Gastroesophageal sphincter (tissue), 4 donors: ENCODE measurements at regions not wholly inside any gene's neighbourhood (a gene's known extent, or its start where the extent isn't known, plus 50 kb on each side); places are given as distances from the start of the nearest gene placed in this dataset.
A peak's percentile ranks its signal among the peaks of the same experiment; 100 is the strongest.

Experiments used
- ATAC-seq: fragments of 150-250 bp; one replicate; pipeline ENCODE4 v1.9.1; 2016; ENCODE audit warnings: mild to moderate bottlenecking, moderate library complexity
- H3K27ac ChIP-seq, 4 donors: fragments of 200-600 bp; sonication (generic) in 3 of 4; 1 replicate in 3 of 4; 2 replicates in 1 of 4; pipeline ENCODE4 v1.5.1; 2016 to 2019
- H3K27me3 ChIP-seq: fragments of 200-600 bp; sonication (generic); one replicate; pipeline ENCODE4 v1.5.1; 2019
- H3K36me3 ChIP-seq, 2 donors: fragments of 200-600 bp; sonication (generic); one replicate each; pipeline ENCODE4 v1.5.1; 2019; ENCODE audit warnings: control low read depth in 1 of 2
- H3K4me1 ChIP-seq, 3 donors: fragments of 200-600 bp; sonication (generic); 1 replicate in 2 of 3; 2 replicates in 1 of 3; pipeline ENCODE4 v1.5.1; 2016 to 2019; ENCODE audit warnings: control low read depth in 2 of 3
- H3K4me3 ChIP-seq, 2 donors: fragments of 200-600 bp; sonication (generic); one replicate each; pipeline ENCODE4 v1.5.1; 2019; ENCODE audit warnings: mild to moderate bottlenecking in 1 of 2, moderate library complexity in 1 of 2
- H3K9me3 ChIP-seq, 3 donors: fragments of 200-600 bp; sonication (generic); one replicate each; pipeline ENCODE4 v1.5.1; 2017 to 2019; ENCODE audit warnings: control low read depth in 2 of 3
- CTCF ChIP-seq, 4 experiments: fragments of 200-600 bp in 2 of 4; fragments of 450-650 bp in 2 of 4; sonication (generic) in 1 of 4; IDR thresholded peaks; one replicate each; pipeline ENCODE4 v1.5.1; 2017 to 2019; ENCODE audit warnings: antibody characterized with exemption in 4 of 4, mild to moderate bottlenecking in 2 of 4, moderate library complexity in 2 of 4
- EP300 ChIP-seq: sonication (generic); formaldehyde crosslinking; IDR thresholded peaks from one replicate; pipeline ENCODE4 v1.6.1; 2017; ENCODE audit warnings: antibody characterized with exemption, mild to moderate bottlenecking
- POLR2A ChIP-seq, 2 donors: fragments of 450-650 bp; IDR thresholded peaks; one replicate each; pipeline ENCODE4 v1.6.1; 2017; ENCODE audit warnings: antibody characterized with exemption in 2 of 2, mild to moderate bottlenecking in 2 of 2, moderate library complexity in 1 of 2
- POLR2AphosphoS5 ChIP-seq: sonication (generic); formaldehyde crosslinking; IDR thresholded peaks from one replicate; pipeline ENCODE4 v1.6.1; 2017; ENCODE audit warnings: antibody characterized with exemption
- WGBS, 2 donors: methylation state at CpG; one replicate each; pipeline ENCODE4 v1.1.5; 2018; ENCODE audit warnings: low coverage in 1 of 2; 5-methylcytosine and 5-hydroxymethylcytosine counted together

- H3K4me3 ChIP-seq: peak overlapping the region in 1 of 2 donors; percentile 45
- TF ChIP-seq EP300: no peak
- TF ChIP-seq POLR2A (IDR thresholded peaks at IDR 0.05): no peak
- TF ChIP-seq CTCF (IDR thresholded peaks at IDR 0.05): no peak
- TF ChIP-seq POLR2AphosphoS5: no peak
- no peaks in the 10 kb centered on the region for H3K36me3 ChIP-seq
- WGBS, 2 donors: 94% methylated on average over 3 of the region's 15 CpGs; no CpG with 5 or more reads in 1 of the 2 donors
- H3K27ac ChIP-seq: no peak overlapping the region
- no peaks in the 10 kb centered on the region for H3K9me3 ChIP-seq
- no peak for ATAC-seq
- peaks cover 33% of the 10 kb centered on the region for H3K27me3 ChIP-seq
- no peaks in the 10 kb centered on the region for H3K4me1 ChIP-seq
Observed at GRCh38 chr10:132994811-132995210, 52.4 kb upstream of the CFAP46 start.

GRCh38 chr10:132994185-132994796, 51.9 kb upstream of the CFAP46 start:
- no peak overlapping the region for H3K27ac ChIP-seq
- no peaks in the 10 kb centered on the region for H3K36me3 ChIP-seq
- H3K4me1 ChIP-seq: no peaks in the 10 kb centered on the region
- H3K4me3 ChIP-seq: peak overlapping the region; percentile 12 to 45
- H3K27me3 ChIP-seq: peaks cover 33% of the 10 kb centered on the region
- H3K9me3 ChIP-seq: no peaks in the 10 kb centered on the region
- 34 to 55% methylated on average over 8 to 18 of the region's 34 CpGs for WGBS, 2 donors
- ATAC-seq: no peak
- TF ChIP-seq CTCF (IDR thresholded peaks at IDR 0.05) (no peak), EP300 (no peak), POLR2AphosphoS5 (no peak), POLR2A (IDR thresholded peaks at IDR 0.05) (no peak)

GRCh38 chr10:132993271-132994184, 51.2 kb upstream of the CFAP46 start:
- H3K4me1 ChIP-seq: no peaks in the 10 kb centered on the region
- H3K9me3 ChIP-seq: no peaks in the 10 kb centered on the region
- H3K27ac ChIP-seq: no peak overlapping the region
- WGBS, 2 donors: 95 to 99% methylated on average over 14 to 22 of the region's 43 CpGs
- H3K27me3 ChIP-seq: peaks cover 33% of the 10 kb centered on the region
- ATAC-seq: no peak
- H3K36me3 ChIP-seq: no peaks in the 10 kb centered on the region
- TF ChIP-seq EP300 (no peak), POLR2A (IDR thresholded peaks at IDR 0.05) (no peak), CTCF (IDR thresholded peaks at IDR 0.05) (no peak), POLR2AphosphoS5 (no peak)
- H3K4me3 ChIP-seq: peak overlapping the region in 1 of 2 donors; percentile 45

GRCh38 chr10:132992433-132993215, 50.3 kb upstream of the CFAP46 start:
- Histone ChIP-seq H3K27ac (no peak overlapping the region), H3K9me3 (no peaks in the 10 kb centered on the region), H3K4me3 (no peak overlapping the region), H3K36me3 (no peaks in the 10 kb centered on the region), H3K27me3 (peaks cover 33% of the 10 kb centered on the region), H3K4me1 (peaks cover 0 to 7% (median 0%) of the 10 kb centered on the region in 3 donors)
- TF ChIP-seq CTCF (IDR thresholded peaks at IDR 0.05) (no peak), EP300 (no peak), POLR2AphosphoS5 (no peak), POLR2A (IDR thresholded peaks at IDR 0.05) (no peak)
- 100% methylated on average over 1 to 3 of the region's 36 CpGs for WGBS, 2 donors
- ATAC-seq: no peak
